ENCODE measurements at regions not wholly inside any gene's neighbourhood (a gene's known extent, or its start where the extent isn't known, plus 50 kb on each side); places are given as distances from the start of the nearest gene placed in this dataset.
A peak's percentile ranks its signal among the peaks of the same experiment; 100 is the strongest.

GRCh38 chr20:11204926-11205768, 531.3 kb upstream of the JAG1 start (continued):
- TF ChIP-seq ZNF800 (CRISPR knock-in tag; IDR thresholded peaks at IDR 0.05): no peak
- no peak for TF ChIP-seq BCL3 (CRISPR knock-in tag; IDR thresholded peaks at IDR 0.05)
- TF ChIP-seq ERF (CRISPR knock-in tag; IDR thresholded peaks at IDR 0.05): peak; percentile 75; the same call in 1 of the 2 replicates
- no peak for TF ChIP-seq ZNF510 (CRISPR knock-in tag; IDR thresholded peaks at IDR 0.05; ENCODE audit: low read depth)
- TF ChIP-seq YY1 (IDR thresholded peaks at IDR 0.05; ENCODE audit: insufficient read depth, insufficient replicate concordance, low read depth, low read length): no peak
- no peak for TF ChIP-seq HNRNPH1 (optimal IDR thresholded peaks at IDR 0.05; ENCODE audit: low read depth, low read length)
- no peak for TF ChIP-seq NFYB (CRISPR knock-in tag; IDR thresholded peaks at IDR 0.05)
- no peak for TF ChIP-seq CHCHD3 (CRISPR knock-in tag; IDR thresholded peaks at IDR 0.05)
- no peak for TF ChIP-seq ZNF275 (CRISPR knock-in tag; IDR thresholded peaks at IDR 0.05; ENCODE audit: borderline replicate concordance)
- TF ChIP-seq ZNF33B (CRISPR knock-in tag; IDR thresholded peaks at IDR 0.05): no peak
- TF ChIP-seq CREBL2 (CRISPR knock-in tag; IDR thresholded peaks at IDR 0.05; ENCODE audit: borderline replicate concordance): no peak
- no peak for TF ChIP-seq ZNF317 (CRISPR knock-in tag; IDR thresholded peaks at IDR 0.05)
- no peak for TF ChIP-seq MAFK (conservative IDR thresholded peaks at IDR 0.05 in 1 of 2, IDR thresholded peaks at IDR 0.05 in 1 of 2; ENCODE audit: low read length in 2 of 2)
- TF ChIP-seq ZBTB46 (CRISPR knock-in tag; IDR thresholded peaks at IDR 0.05; ENCODE audit: borderline replicate concordance): no peak
- no peak for TF ChIP-seq ZEB1 (IDR thresholded peaks at IDR 0.05; ENCODE audit: insufficient replicate concordance, low read depth)
- no peak for TF ChIP-seq NBN (conservative IDR thresholded peaks at IDR 0.05)
- TF ChIP-seq RFXAP (CRISPR knock-in tag; IDR thresholded peaks at IDR 0.05; ENCODE audit: borderline replicate concordance): no peak
- no peak for TF ChIP-seq ATAD3A (CRISPR knock-in tag; IDR thresholded peaks at IDR 0.05)
- TF ChIP-seq ZNF260 (CRISPR knock-in tag; IDR thresholded peaks at IDR 0.05; ENCODE audit: borderline replicate concordance, low read depth): no peak
- no peak for TF ChIP-seq FOXC1 (CRISPR knock-in tag; IDR thresholded peaks at IDR 0.05; ENCODE audit: borderline replicate concordance)
- TF ChIP-seq CERS6 (CRISPR knock-in tag; IDR thresholded peaks at IDR 0.05): no peak
- TF ChIP-seq ZNF75D (CRISPR knock-in tag; IDR thresholded peaks at IDR 0.05; ENCODE audit: borderline replicate concordance): no peak
